Brain pericyte (primary cell): ENCODE measurements at regions not wholly inside any gene's neighbourhood (a gene's known extent, or its start where the extent isn't known, plus 50 kb on each side); places are given as distances from the start of the nearest gene placed in this dataset.

Experiments
- DNase-seq: peaks from one replicate; pipeline ENCODE4 v3.0.0-alpha.2; 2012; ENCODE audit warnings: low read depth, low spot score

GRCh38 chr19:30873691-30874090 lies 475.5 kb downstream of the TSHZ3 start:
- DNase-seq = no peak

- no peak for DNase-seq
Observed at GRCh38 chr19:30873003-30873402, 476.2 kb downstream of the TSHZ3 start.

- no peak for DNase-seq
Observed at GRCh38 chr19:30871979-30872378, 477.3 kb downstream of the TSHZ3 start.

- no peak for DNase-seq
Observed at GRCh38 chr19:30870876-30871275, 478.4 kb downstream of the TSHZ3 start.

- DNase-seq = no peak
Observed at GRCh38 chr19:30865511-30865910, 483.7 kb downstream of the TSHZ3 start.

- DNase-seq = no peak
Observed at GRCh38 chr19:30864391-30865215, 484.6 kb downstream of the TSHZ3 start.

GRCh38 chr19:30862876-30863275 lies 486.4 kb downstream of the TSHZ3 start:
- no peak for DNase-seq

GRCh38 chr19:30861919-30862318 lies 487.3 kb downstream of the TSHZ3 start:
- DNase-seq = no peak

- no peak for DNase-seq
Observed at GRCh38 chr19:30857966-30858490, 485.8 kb downstream of the ZNF536 start.

- no peak for DNase-seq
Observed at GRCh38 chr19:30857388-30857787, 485.2 kb downstream of the ZNF536 start.

- DNase-seq = no peak
Observed at GRCh38 chr19:30856786-30857185, 484.6 kb downstream of the ZNF536 start.

- DNase-seq = no peak
Observed at GRCh38 chr19:30856376-30856775, 484.2 kb downstream of the ZNF536 start.

GRCh38 chr19:30855442-30855841 lies 483.3 kb downstream of the ZNF536 start:
- no peak for DNase-seq

- no peak for DNase-seq
Observed at GRCh38 chr19:30854661-30855060, 482.5 kb downstream of the ZNF536 start.

GRCh38 chr19:30854207-30854606 lies 482.0 kb downstream of the ZNF536 start:
- no peak for DNase-seq

GRCh38 chr19:30853036-30853435 lies 480.9 kb downstream of the ZNF536 start:
- DNase-seq = no peak

GRCh38 chr19:30852168-30852567 lies 480.0 kb downstream of the ZNF536 start:
- DNase-seq = no peak

GRCh38 chr19:30851646-30852045 lies 479.5 kb downstream of the ZNF536 start:
- no peak for DNase-seq

- no peak for DNase-seq
Observed at GRCh38 chr19:30848636-30849425, 476.6 kb downstream of the ZNF536 start.

GRCh38 chr19:30846102-30846501 lies 473.9 kb downstream of the ZNF536 start:
- no peak for DNase-seq

GRCh38 chr19:30842926-30843325 lies 470.7 kb downstream of the ZNF536 start:
- DNase-seq = no peak

GRCh38 chr19:30841934-30842333 lies 469.8 kb downstream of the ZNF536 start:
- no peak for DNase-seq

GRCh38 chr19:30830875-30831274 lies 458.7 kb downstream of the ZNF536 start:
- no peak for DNase-seq
